ENCODE measurements at regions not wholly inside any gene's neighbourhood (a gene's known extent, or its start where the extent isn't known, plus 50 kb on each side); places are given as distances from the start of the nearest gene placed in this dataset.

- no peak for TF ChIP-seq CTCF (conservative IDR thresholded peaks at IDR 0.05)
- TF ChIP-seq ZFX (IDR thresholded peaks at IDR 0.05) = no peak
Observed at GRCh38 chr18:34385311-34385710, 160.6 kb upstream of the NOL4 start.

All from C4-2B (cell line).